Nephron progenitor cell (in vitro differentiated cells): ENCODE measurements at regions not wholly inside any gene's neighbourhood (a gene's known extent, or its start where the extent isn't known, plus 50 kb on each side); places are given as distances from the start of the nearest gene placed in this dataset.

Experiments used
- DNase-seq: peaks from one replicate; pipeline ENCODE4 v3.0.0; 2021
- H3K27ac Mint-ChIP-seq: 2 replicates; pipeline ENCODE4 v1.8.0; 2021; ENCODE audit warnings: mild to moderate bottlenecking, moderate library complexity, mixed read lengths
- H3K27me3 Mint-ChIP-seq: 2 replicates; pipeline ENCODE4 v1.8.0; 2021; ENCODE audit warnings: mild to moderate bottlenecking, low read depth, mixed read lengths; ENCODE audit not compliant: poor library complexity
- H3K36me3 Mint-ChIP-seq: 2 replicates; pipeline ENCODE4 v1.8.0; 2021; ENCODE audit warnings: low read depth, mixed read lengths
- H3K4me1 Mint-ChIP-seq: 2 replicates; pipeline ENCODE4 v1.8.0; 2021; ENCODE audit warnings: mixed read lengths
- H3K4me3 Mint-ChIP-seq: 2 replicates; pipeline ENCODE4 v1.8.0; 2021; ENCODE audit warnings: mild to moderate bottlenecking, moderate library complexity, mixed read lengths
- H3K9me3 Mint-ChIP-seq: 2 replicates; pipeline ENCODE4 v1.8.0; 2021; ENCODE audit warnings: mild to moderate bottlenecking, moderate library complexity, mixed read lengths
- CTCF ChIP-seq: fragments of 200-600 bp; sonication (generic); IDR thresholded peaks from 2 replicates; pipeline ENCODE4 v1.5.0; 2021; ENCODE audit warnings: antibody characterized with exemption

DNA sequence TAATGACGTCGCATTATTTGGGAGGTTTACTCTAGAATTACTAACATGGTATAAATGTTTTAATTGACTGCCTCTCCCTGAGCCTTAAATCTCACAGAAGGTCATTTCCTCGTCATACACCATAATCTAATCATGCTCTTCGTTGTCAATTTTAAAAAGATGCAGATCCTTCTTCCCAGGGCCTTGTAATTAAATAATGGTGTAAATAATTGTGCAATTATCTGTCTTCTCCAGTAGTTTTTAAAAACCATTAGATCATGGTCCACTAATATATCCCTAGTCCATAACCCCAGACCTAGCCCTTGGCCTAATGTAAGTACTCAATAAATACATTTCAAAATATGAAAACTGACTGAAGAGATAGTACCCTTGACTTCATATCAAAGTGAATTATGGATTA, 181.5 kb upstream of the GNAI1 start:
- Mint-ChIP-seq H3K27me3 (no peaks in the 10 kb centered on the region), H3K36me3 (no peaks in the 10 kb centered on the region), H3K27ac (no peak overlapping the region), H3K4me3 (no peak overlapping the region), H3K9me3 (no peaks in the 10 kb centered on the region), H3K4me1 (no peaks in the 10 kb centered on the region)
- no peak for DNase-seq
- no peak for TF ChIP-seq CTCF

DNA sequence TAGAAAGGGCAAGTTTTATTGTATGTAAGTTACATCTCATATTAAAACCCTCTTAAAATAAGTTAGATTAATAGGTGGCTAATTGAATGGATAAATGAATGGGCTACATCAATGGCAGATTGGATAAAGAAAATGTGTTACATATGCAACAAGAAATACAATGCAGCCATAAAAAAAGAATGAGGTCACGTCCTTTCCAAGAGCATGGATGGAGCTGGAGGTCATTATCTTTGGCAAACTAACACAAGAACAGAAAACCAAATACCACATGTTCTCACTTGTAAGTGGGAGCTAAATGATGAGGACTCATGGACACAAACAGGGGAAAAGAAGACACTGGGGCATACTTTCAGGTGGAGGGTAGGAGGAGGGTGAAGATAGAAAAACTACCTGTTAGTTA, 182.2 kb upstream of the GNAI1 start:
- no peak for DNase-seq
- Mint-ChIP-seq H3K4me3 (no peak overlapping the region), H3K27ac (no peak overlapping the region), H3K9me3 (peaks cover 1% of the 10 kb centered on the region), H3K4me1 (no peaks in the 10 kb centered on the region), H3K36me3 (no peaks in the 10 kb centered on the region), H3K27me3 (no peaks in the 10 kb centered on the region)
- no peak for TF ChIP-seq CTCF

DNA sequence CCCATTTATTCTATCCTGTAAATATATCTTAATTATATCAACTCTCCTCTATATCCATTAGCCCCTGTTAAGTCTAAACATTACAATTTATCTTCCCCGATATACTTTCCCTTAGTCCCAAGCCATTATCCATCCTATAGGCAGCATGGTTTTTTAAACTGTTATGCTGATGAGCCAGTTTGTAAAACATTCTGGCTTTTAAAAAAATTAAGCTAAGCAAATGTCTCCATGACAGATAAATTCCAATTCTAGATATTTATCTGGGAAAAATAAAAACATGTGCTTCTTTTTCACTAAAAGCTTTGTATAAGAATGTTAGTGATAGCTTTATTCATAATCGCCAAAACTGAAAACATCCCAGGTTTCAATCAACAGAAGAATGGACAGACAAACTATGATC, 183.2 kb upstream of the GNAI1 start:
- no peak overlapping the region for H3K27ac Mint-ChIP-seq

DNA sequence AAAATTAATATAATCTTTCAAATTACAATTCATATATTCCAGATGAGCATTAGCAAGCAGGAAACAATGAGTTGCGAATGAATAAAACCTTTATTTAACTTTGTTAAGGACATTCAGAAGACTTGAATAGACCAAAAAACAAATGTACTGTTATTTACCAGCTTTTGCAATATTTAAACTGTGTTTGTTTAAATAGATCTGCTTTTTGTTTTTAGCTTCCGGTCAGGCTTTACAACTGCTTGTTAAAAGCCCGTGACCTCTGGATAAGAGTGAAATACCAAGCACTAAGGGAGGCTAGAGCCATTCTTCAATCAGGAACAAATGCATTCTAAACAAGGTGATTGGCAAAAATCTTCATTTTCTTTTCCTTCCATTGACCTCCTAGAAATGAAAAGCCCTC, 184.9 kb upstream of the GNAI1 start:
- H3K27ac Mint-ChIP-seq: no peak overlapping the region
- no peaks in the 10 kb centered on the region for H3K27me3 Mint-ChIP-seq
- no peaks in the 10 kb centered on the region for H3K36me3 Mint-ChIP-seq
- no peaks in the 10 kb centered on the region for H3K4me1 Mint-ChIP-seq
- H3K4me3 Mint-ChIP-seq: no peak overlapping the region
- DNase-seq: no peak
- peaks cover 13% of the 10 kb centered on the region for H3K9me3 Mint-ChIP-seq
- TF ChIP-seq CTCF: no peak

More for the DNA sequence above, 183.2 kb upstream of the GNAI1 start:
- Mint-ChIP-seq H3K36me3 (no peaks in the 10 kb centered on the region), H3K4me3 (no peak overlapping the region), H3K4me1 (no peaks in the 10 kb centered on the region), H3K9me3 (peaks cover 6% of the 10 kb centered on the region), H3K27me3 (no peaks in the 10 kb centered on the region)
- DNase-seq: no peak
- no peak for TF ChIP-seq CTCF

DNA sequence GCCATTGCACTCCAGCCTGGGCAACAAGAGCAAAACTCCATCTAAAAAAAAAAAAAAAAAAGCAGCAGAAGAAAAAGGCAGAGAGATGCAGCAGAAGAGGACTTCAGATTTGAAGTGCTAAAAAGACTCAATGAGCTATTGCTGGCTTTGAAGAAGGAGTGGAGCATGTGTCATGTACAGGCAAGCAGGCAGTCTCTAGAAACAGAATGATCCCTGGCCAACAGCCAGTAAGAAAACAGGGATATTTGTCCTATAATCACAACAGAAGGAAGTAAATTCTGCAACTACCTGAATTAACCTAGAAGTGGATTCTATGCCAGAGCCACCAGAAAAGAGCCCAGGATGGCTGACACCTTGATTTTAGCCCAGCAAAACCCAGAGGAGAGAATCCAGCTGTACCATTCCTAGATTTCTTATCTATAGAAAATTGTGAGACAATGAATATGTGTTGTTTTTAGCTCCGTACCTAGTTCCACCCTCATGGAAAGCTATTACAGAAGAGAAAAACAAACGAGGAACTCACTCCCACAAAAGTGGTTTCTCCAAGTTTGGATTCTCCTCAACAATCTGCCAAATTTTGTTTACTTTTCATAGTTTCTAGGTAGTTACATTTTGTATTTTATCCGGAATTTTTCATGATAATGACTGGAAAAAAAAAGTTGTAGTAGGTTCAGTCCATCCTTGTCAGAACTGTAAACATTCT, 198.2 kb upstream of the GNAI1 start:
- Mint-ChIP-seq H3K4me1 (no peaks in the 10 kb centered on the region), H3K27me3 (no peaks in the 10 kb centered on the region), H3K27ac (peak overlapping the region; percentile 34), H3K36me3 (no peaks in the 10 kb centered on the region), H3K9me3 (peaks cover 4% of the 10 kb centered on the region), H3K4me3 (no peak overlapping the region)
- no peak for TF ChIP-seq CTCF
- no peak for DNase-seq

GRCh38 chr7:79934727-79935126, 199.9 kb upstream of the GNAI1 start:
- Mint-ChIP-seq H3K4me3 (no peak overlapping the region), H3K9me3 (peaks cover 4% of the 10 kb centered on the region), H3K4me1 (no peaks in the 10 kb centered on the region), H3K27ac (no peak overlapping the region), H3K36me3 (no peaks in the 10 kb centered on the region), H3K27me3 (no peaks in the 10 kb centered on the region)
- DNase-seq: no peak
- no peak for TF ChIP-seq CTCF
